H1 (cell line): ENCODE measurements at regions not wholly inside any gene's neighbourhood (a gene's known extent, or its start where the extent isn't known, plus 50 kb on each side); places are given as distances from the start of the nearest gene placed in this dataset.

Source experiments
- CREB1 ChIP-seq: IDR thresholded peaks from 2 replicates; pipeline ENCODE4 v1.6.1; 2012; ENCODE audit warnings: inconsistent platforms
- CTCF ChIP-seq, 3 experiments: IDR thresholded peaks; 1 replicate in 2 of 3; 2 replicates in 1 of 3; pipeline versions ENCODE4 v1.5.1 to v1.6.1; 2011; ENCODE audit warnings: low read length in 3 of 3, mild to moderate bottlenecking in 3 of 3, inconsistent platforms in 2 of 3, low read depth in 1 of 3, moderate library complexity in 1 of 3; ENCODE audit not compliant: insufficient read depth in 1 of 3; ENCODE audit errors: control extremely low read depth in 1 of 3
- EP300 ChIP-seq, 2 experiments: IDR thresholded peaks; 1 replicate in 1 of 2; 2 replicates in 1 of 2; pipeline ENCODE4 v1.6.1; 2011 to 2012; ENCODE audit warnings: low read depth in 2 of 2, low read length in 2 of 2, mild to moderate bottlenecking in 2 of 2, borderline replicate concordance in 1 of 2, inconsistent platforms in 1 of 2, moderate library complexity in 1 of 2
- GABPA ChIP-seq: IDR thresholded peaks from 2 replicates; pipeline ENCODE4 v1.6.1; 2011; ENCODE audit warnings: mild to moderate bottlenecking, low read length, moderate library complexity, borderline replicate concordance; ENCODE audit not compliant: insufficient read depth
- POLR2A ChIP-seq, 2 experiments: IDR thresholded peaks; 1 replicate in 1 of 2; 2 replicates in 1 of 2; pipeline ENCODE4 v1.6.1; 2011; ENCODE audit warnings: low read depth in 2 of 2, low read length in 2 of 2, mild to moderate bottlenecking in 2 of 2; ENCODE audit errors: control extremely low read depth in 1 of 2
- POLR2AphosphoS5 ChIP-seq: IDR thresholded peaks from 2 replicates; pipeline ENCODE4 v1.6.1; 2011; ENCODE audit warnings: low read depth, low read length
- RAD21 ChIP-seq, 2 experiments: IDR thresholded peaks in 1 of 2; conservative IDR thresholded peaks in 1 of 2; 2 replicates each; pipeline ENCODE4 v1.6.1; 2011; ENCODE audit warnings: low read depth in 2 of 2, low read length in 2 of 2, improper control_type of control experiment in 1 of 2, inconsistent platforms in 1 of 2, mild to moderate bottlenecking in 1 of 2, moderate library complexity in 1 of 2
- RFX5 ChIP-seq: IDR thresholded peaks from 2 replicates; pipeline ENCODE4 v1.6.1; 2011; ENCODE audit warnings: low read depth, low read length, improper control_type of control experiment, borderline replicate concordance
- SP1 ChIP-seq: IDR thresholded peaks from 2 replicates; pipeline ENCODE4 v1.6.1; 2011; ENCODE audit warnings: low read depth, low read length
- SP2 ChIP-seq: IDR thresholded peaks from 2 replicates; pipeline ENCODE4 v1.6.1; 2012; ENCODE audit warnings: mild to moderate bottlenecking, low read length, inconsistent platforms
- TAF1 ChIP-seq: IDR thresholded peaks from 2 replicates; pipeline ENCODE4 v1.6.1; 2011; ENCODE audit warnings: mild to moderate bottlenecking, low read depth, low read length
- TBP ChIP-seq: IDR thresholded peaks from 2 replicates; pipeline ENCODE4 v1.6.1; 2011; ENCODE audit warnings: low read depth, low read length, improper control_type of control experiment
- TCF12 ChIP-seq: IDR thresholded peaks from 2 replicates; pipeline ENCODE4 v1.6.1; 2011; ENCODE audit warnings: low read depth, mild to moderate bottlenecking, low read length
- TF ChIP-seq, protein P1 (sequence below): IDR thresholded peaks from 2 replicates; pipeline ENCODE4 v1.6.1; 2011; ENCODE audit warnings: low read length, improper control_type of control experiment

DNA sequence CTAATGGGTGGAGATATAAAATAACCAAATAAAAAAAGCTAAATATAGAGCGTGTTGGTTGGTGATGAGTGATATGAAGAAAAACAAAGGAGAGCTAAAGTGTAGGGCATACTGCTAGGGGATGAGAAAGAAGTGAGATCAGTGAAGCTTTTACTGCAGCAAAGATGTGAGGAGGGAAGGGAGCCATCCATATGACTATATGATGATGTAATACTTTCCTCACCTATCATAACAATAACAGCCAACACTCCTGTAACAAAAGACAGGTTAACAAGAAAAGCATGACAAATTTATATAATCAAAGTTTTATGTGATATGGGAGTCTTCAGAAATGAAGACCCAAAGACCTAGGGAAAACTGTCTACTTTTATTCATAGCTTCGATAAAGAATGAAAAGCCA lies 57.4 kb upstream of the LRFN5 start:
- TF ChIP-seq CTCF (IDR thresholded peaks at IDR 0.05; ENCODE audit: control extremely low read depth in 1 of 3, insufficient read depth in 1 of 3, low read depth in 1 of 3, low read length in 3 of 3) (no peak), GABPA (no peak), RFX5 (no peak), POLR2AphosphoS5 (no peak), TAF1 (no peak), SP2 (no peak), RAD21 (IDR thresholded peaks at IDR 0.05 in 1 of 2, conservative IDR thresholded peaks at IDR 0.05 in 1 of 2; ENCODE audit: low read depth in 2 of 2, low read length in 2 of 2) (no peak), CREB1 (no peak), EP300 (IDR thresholded peaks at IDR 0.05; ENCODE audit: borderline replicate concordance in 1 of 2, low read depth in 2 of 2, low read length in 2 of 2) (no peak), SP1 (no peak), POLR2A (IDR thresholded peaks at IDR 0.05; ENCODE audit: control extremely low read depth in 1 of 2, low read depth in 2 of 2, low read length in 2 of 2) (no peak), TBP (no peak), TCF12 (no peak)
- TF ChIP-seq, protein P1, sequence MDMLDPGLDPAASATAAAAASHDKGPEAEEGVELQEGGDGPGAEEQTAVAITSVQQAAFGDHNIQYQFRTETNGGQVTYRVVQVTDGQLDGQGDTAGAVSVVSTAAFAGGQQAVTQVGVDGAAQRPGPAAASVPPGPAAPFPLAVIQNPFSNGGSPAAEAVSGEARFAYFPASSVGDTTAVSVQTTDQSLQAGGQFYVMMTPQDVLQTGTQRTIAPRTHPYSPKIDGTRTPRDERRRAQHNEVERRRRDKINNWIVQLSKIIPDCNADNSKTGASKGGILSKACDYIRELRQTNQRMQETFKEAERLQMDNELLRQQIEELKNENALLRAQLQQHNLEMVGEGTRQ: no peak
